Ureter (tissue), 1 donor: ENCODE measurements at regions not wholly inside any gene's neighbourhood (a gene's known extent, or its start where the extent isn't known, plus 50 kb on each side); places are given as distances from the start of the nearest gene placed in this dataset.
"Not testable (repeated sequence)": the region's sequence is repeated elsewhere in the genome, so short reads cannot be mapped to it uniquely, and the experiment has no call there.

ENCODE experiments used
- DNase-seq: peaks from one replicate; pipeline ENCODE4 v3.0.0-alpha.2; 2020; ENCODE audit warnings: low spot score
- donor health status: DM: yes; HTN: yes; CAD: no.

GRCh38 chr4:34289962-34290361 lies 1954.4 kb downstream of the ARAP2 start:
- DNase-seq, result no peak

- DNase-seq, result no peak
Measured at GRCh38 chr4:34293459-34293858, 1950.9 kb downstream of the ARAP2 start.

DNA sequence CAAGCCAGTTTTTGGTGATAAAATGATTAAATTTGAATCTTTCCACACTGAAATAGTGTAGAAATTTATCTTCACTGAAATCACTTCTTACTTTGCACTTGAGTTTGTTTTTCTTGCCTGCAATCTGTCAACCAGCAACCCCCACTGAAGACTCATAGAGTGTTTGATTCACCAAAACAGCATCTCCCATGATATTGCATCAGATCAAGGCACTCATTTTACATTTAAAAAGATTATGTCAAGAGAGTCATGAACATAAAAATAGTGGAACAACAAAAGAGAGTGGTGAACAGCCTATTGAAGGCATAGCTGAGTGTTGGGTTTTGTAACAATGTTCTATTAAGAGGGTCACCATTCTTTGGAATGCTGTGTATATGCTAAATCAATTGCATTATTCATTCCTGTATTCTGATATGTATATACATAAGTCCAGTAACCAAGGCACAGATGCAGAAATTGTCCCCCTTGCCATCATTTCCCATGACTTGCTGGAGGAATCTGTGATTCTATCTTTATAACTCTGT lies 1934.9 kb downstream of the ARAP2 start:
- DNase-seq, result no peak

- no peak for DNase-seq
Measured at GRCh38 chr4:34318773-34319172, 1925.5 kb downstream of the ARAP2 start.

GRCh38 chr4:34323549-34324320 lies 1920.6 kb downstream of the ARAP2 start:
- DNase-seq, result no peak

- DNase-seq, result no peak
Measured at GRCh38 chr4:34328939-34329338, 1915.4 kb downstream of the ARAP2 start.

DNA sequence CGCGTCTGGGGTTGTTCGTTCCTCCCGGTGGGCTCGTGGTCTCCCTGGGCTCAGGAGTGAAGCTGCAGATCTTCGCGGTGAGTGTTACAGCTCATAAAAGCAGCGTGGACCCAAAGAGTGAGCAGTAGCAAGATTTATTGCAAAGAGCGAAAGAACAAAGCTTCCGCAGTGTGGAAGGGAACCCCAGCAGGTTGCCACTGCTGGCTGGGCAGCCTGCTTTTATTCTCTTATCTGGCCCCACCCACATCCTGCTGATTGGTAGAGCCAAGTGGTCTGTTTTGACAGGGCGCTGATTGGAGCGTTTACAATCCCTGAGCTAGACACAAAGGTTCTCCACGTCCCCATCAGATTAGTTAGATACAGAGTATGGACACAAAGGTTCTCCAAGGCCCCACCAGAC lies 1909.2 kb downstream of the ARAP2 start:
- DNase-seq, result not testable (repeated sequence)

GRCh38 chr4:34335556-34335955 lies 1908.8 kb downstream of the ARAP2 start:
- DNase-seq, result not testable (repeated sequence)

DNA sequence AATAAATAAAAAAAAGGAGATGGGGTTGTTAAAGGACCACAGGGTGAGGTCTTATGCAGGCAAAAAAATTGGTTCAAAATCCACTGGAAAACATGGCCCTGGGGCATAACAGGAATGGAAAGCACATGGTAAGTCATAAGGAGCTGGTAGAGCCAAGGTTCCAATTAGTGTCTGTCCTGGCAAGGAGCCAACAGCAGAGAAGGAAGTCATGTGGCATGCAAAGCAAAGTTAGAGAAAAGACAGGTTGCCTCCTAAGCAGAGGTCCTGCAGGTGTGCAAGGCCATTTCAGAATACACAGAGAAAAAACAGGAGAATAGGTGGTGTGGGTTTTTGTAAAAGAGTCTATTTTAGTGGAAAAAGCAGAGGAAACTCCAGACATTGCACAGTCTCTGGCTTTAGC lies 1881.7 kb downstream of the ARAP2 start:
- no peak for DNase-seq

DNA sequence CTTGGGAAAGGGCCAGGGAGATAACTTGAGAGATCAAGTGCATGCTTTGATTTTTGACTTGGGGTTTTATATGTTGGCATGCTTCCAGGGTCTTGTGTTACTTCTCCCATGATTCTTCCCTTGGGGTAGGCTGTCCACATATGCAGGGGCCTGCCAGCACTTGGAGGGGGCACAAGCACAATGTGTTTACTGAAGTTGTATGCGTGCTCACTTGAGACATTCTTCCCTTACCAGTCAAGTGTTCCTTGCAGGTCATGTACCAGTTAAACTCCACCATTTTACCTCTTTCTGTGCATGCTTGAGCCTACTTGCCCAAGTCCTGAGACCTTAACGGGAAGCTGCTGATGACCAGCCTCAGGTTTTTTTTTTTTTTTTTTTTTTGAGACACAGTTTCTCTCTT lies 1880.5 kb downstream of the ARAP2 start:
- no peak for DNase-seq

GRCh38 chr4:34365946-34366345 lies 1878.4 kb downstream of the ARAP2 start:
- no peak for DNase-seq

GRCh38 chr4:34371676-34372075 lies 1872.6 kb downstream of the ARAP2 start:
- DNase-seq, result no peak

- DNase-seq, result no peak
Measured at GRCh38 chr4:34372815-34373214, 1871.5 kb downstream of the ARAP2 start.

DNA sequence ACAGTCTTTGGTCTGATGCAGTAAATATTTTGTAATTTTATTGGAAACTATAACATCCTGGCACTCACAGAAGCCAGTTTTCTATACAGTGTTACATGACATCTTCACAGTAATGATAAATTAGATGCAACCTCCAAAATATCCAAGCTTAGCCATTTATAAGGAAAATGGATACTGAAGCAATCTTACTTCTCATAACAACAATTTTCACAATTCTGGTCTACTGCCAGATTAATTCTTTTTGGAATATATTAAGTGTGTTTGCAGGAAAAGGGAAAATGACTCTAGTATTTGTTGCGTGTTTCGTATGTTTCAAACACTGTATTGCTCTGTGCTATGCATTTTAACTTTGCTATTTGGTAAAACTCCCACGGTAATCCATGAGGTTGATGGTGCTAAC lies 1870.9 kb downstream of the ARAP2 start:
- DNase-seq, result no peak

DNA sequence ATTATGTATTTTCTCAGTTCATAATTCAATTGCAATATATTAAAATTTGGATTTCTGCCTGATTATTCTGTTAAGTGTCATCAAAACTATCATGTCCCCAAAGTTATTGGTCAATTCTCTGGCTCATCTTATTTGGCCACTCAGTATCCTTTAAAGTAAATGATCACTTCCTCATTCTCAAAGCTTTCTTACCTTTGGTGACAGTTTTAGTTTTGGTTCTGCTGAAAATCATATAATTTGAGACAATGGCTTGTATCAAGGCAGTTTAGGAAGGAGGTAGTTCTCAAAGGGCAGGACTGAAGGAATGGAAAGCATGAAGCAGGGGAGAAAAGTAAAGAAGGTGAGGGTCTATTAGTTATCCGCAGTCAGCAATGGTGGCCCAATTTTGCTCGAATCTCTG lies 1832.1 kb downstream of the ARAP2 start:
- no peak for DNase-seq

DNA sequence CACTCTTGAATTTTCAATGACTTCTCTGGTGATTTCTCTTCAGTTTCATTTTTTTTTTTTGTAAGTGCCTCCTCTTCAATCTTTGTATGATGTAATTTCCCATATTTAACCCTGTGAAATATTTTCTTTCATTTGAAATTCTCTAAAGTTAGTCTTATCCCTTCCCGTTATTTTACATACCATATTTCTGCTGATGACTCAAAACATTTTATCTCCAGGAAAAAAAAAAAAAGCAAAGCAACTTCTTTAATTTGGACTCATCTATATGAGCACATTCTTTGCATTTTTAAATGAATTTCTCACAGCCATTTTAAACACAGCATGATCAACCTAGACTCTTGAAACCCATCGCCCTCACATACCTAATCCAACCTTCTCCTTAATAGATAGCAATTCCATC lies 1831.4 kb downstream of the ARAP2 start:
- no peak for DNase-seq

DNA sequence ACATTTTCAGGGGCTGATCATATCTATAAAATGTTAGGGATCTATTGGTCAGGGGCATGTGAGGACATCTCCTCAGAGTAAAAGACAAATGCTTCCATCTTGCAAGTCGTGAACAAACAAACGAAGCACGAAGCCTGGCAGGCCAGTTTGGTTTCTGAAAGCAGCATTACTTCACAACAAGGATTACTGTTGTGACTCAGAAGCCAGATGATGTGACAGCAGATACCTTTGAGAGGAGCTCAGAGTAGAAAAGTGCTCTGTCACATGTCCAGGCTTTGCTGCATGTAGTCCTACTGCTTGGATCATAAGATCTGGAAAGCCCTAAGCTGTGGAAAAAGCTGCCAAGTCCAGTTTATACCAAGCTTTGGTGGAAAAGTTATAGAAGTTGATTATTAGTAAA lies 1827.2 kb downstream of the ARAP2 start:
- DNase-seq, result no peak

DNA sequence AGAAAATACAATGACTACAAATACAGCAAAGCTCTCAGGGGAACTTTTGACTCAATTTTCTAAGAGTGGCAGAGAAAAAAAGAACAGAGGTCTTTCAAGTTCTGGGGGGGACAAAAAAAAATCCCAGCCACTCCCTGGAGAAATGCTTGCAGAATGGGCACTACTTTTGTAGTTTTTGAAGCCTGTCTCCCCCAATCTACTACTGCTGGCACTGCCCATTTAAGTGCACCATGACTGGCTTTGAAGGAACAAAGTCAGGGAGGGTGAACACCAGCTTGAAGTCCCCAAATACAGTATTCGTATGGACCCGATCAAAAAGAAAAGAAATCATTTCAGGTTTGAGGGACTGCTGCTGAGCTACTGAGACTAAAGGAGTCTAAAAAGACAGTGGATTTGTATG lies 1824.4 kb downstream of the ARAP2 start:
- no peak for DNase-seq

DNA sequence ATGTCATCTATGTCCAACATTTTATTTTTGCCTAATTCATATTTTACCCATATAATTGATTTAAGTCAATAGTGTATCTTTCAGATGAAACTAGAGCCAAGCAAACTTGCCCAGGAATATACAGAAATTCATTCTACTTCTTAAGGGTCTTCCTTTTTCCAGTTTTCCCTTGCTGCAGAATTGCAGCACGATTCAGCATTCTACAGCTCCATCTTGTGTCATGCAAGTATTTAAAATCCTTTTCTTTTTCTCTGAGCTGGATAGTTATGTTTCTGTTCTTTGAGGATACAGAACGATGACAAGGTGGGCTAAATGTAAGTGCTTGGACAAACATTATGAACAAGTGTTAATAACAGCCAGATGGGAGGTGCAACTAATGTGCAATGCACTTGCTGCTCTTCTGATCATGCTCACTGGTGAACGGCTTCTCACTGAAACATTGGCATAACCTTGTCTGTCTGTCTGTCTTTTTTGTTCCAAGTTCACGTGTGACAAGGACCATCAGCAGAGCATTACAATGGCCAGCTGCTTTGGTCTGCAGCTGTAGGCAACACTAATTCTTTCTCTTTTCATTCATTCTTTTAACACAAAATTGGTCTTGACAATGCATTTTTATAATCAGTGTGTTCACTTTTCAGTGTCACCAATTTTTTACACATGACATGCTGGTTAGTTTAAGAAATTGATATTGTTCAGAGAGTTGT lies 1821.7 kb downstream of the ARAP2 start:
- no peak for DNase-seq

- DNase-seq, result no peak
Measured at GRCh38 chr4:34432706-34433105, 1811.6 kb downstream of the ARAP2 start.

- DNase-seq, result not testable (repeated sequence)
Measured at GRCh38 chr4:34434377-34434776, 1809.9 kb downstream of the ARAP2 start.

DNA sequence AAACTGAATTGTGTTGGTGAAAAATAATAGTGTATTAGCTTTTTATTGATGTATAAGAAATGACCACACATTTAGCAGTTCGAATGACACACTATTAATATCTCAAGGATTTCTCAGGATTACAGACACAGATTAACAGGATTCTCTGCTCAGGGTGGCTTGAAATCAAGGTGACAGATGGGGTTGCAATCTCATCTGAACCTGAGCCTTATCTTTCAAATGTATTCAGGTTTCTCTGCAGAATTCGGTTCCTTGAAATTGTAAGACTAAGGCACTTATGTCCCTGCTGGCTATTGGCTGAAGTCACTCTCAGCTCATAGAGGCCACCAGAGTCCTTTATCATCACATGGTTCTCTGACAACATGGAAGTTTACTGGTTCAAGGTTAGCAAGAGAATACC lies 1780.1 kb downstream of the ARAP2 start:
- DNase-seq, result no peak

DNA sequence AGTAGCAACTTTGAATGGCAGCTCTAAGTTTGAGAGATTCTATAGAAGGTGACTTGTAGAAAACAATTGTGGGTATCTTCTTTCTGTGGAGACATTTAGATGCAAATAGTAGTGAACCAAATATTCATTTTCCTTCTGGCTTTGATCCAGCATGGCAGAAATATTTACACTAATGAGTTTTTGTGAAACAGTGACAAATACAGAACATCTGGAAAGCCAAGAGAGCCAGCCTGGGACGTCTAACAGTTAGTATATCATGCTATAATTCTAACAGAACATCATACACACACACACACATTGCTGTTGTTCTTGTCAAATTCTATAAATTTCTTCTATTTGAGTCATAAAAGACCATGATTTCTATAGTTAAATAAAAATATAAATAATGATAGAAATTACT lies 1777.9 kb downstream of the ARAP2 start:
- no peak for DNase-seq
